ENCODE measurements at regions not wholly inside any gene's neighbourhood (a gene's known extent, or its start where the extent isn't known, plus 50 kb on each side); places are given as distances from the start of the nearest gene placed in this dataset.

GRCh38 chr3:106193876-106194275 is 325.1 kb upstream of the CBLB start:
- Histone ChIP-seq H3K4me3 (no peak overlapping the region), H3K27ac (replicated peaks) (no peak overlapping the region), H3K27me3 (ENCODE audit: low read depth) (no peaks in the 10 kb centered on the region), H3K4me1 (peaks cover 1% of the 10 kb centered on the region), H3K36me3 (no peaks in the 10 kb centered on the region), H3K9me3 (replicated peaks) (no peaks in the 10 kb centered on the region)
- intact Hi-C loops (cut with micrococcal nuclease): no loop called here
- no peak for TF ChIP-seq CTCF (IDR thresholded peaks at IDR 0.05; ENCODE audit: borderline replicate concordance)
- no peak for DNase-seq

- no peak overlapping the region for H3K27ac ChIP-seq (replicated peaks)
- H3K4me1 ChIP-seq: peaks cover 6% of the 10 kb centered on the region
- intact Hi-C loops (cut with micrococcal nuclease): no loop called here
- no peak for DNase-seq
- no peak overlapping the region for H3K4me3 ChIP-seq
- H3K9me3 ChIP-seq (replicated peaks): no peaks in the 10 kb centered on the region
- no peaks in the 10 kb centered on the region for H3K36me3 ChIP-seq
- no peaks in the 10 kb centered on the region for H3K27me3 ChIP-seq (ENCODE audit: low read depth)
- no peak for TF ChIP-seq CTCF (IDR thresholded peaks at IDR 0.05; ENCODE audit: borderline replicate concordance)
These were observed 325.9 kb upstream of the CBLB start for GRCh38 chr3:106194726-106195125.

- no peaks in the 10 kb centered on the region for H3K9me3 ChIP-seq (replicated peaks)
- intact Hi-C loops (cut with micrococcal nuclease): no loop called here
These were observed 328.9 kb upstream of the CBLB start for GRCh38 chr3:106197532-106198194.

GRCh38 chr3:106204160-106204868 is 335.5 kb upstream of the CBLB start:
- Histone ChIP-seq H3K9me3 (replicated peaks) (peaks cover 10% of the 10 kb centered on the region), H3K4me3 (no peak overlapping the region), H3K27me3 (ENCODE audit: low read depth) (no peaks in the 10 kb centered on the region), H3K4me1 (peaks cover 22% of the 10 kb centered on the region), H3K36me3 (no peaks in the 10 kb centered on the region), H3K27ac (replicated peaks) (no peak overlapping the region)
- no peak for TF ChIP-seq CTCF (IDR thresholded peaks at IDR 0.05; ENCODE audit: borderline replicate concordance)
- DNase-seq: no peak
- intact Hi-C loops (cut with micrococcal nuclease): no loop called here

More at GRCh38 chr3:106197532-106198194, 328.9 kb upstream of the CBLB start:
- Histone ChIP-seq H3K27ac (replicated peaks) (peak overlapping the region; percentile 18), H3K36me3 (no peaks in the 10 kb centered on the region), H3K4me3 (no peak overlapping the region), H3K4me1 (peaks cover 6% of the 10 kb centered on the region), H3K27me3 (ENCODE audit: low read depth) (no peaks in the 10 kb centered on the region)
- DNase-seq: no peak
- TF ChIP-seq CTCF (IDR thresholded peaks at IDR 0.05; ENCODE audit: borderline replicate concordance): no peak

- intact Hi-C loops (cut with micrococcal nuclease): no loop called here
- Histone ChIP-seq H3K4me1 (peaks cover 25% of the 10 kb centered on the region), H3K9me3 (replicated peaks) (peaks cover 10% of the 10 kb centered on the region), H3K27ac (replicated peaks) (peak overlapping the region; percentile 32), H3K27me3 (ENCODE audit: low read depth) (no peaks in the 10 kb centered on the region), H3K36me3 (no peaks in the 10 kb centered on the region), H3K4me3 (peak overlapping the region; percentile 1)
- DNase-seq: no peak
- no peak for TF ChIP-seq CTCF (IDR thresholded peaks at IDR 0.05; ENCODE audit: borderline replicate concordance)
These were observed 337.3 kb upstream of the CBLB start for GRCh38 chr3:106206146-106206545.
